ENCODE measurements at regions not wholly inside any gene's neighbourhood (a gene's known extent, or its start where the extent isn't known, plus 50 kb on each side); places are given as distances from the start of the nearest gene placed in this dataset.
"Not testable (repeated sequence)": the region's sequence is repeated elsewhere in the genome, so short reads cannot be mapped to it uniquely, and the experiment has no call there.

GRCh38 chr13:111629926-111630325 lies 309.5 kb downstream of the TEX29 start:
- DNase-seq (ENCODE audit: low spot score) (no peak), ATAC-seq (no peak)
- Mint-ChIP-seq H3K27me3 (ENCODE audit: insufficient read depth, low read depth, poor library complexity) (peaks cover 11% of the 10 kb centered on the region), H3K27ac (no peak overlapping the region), H3K36me3 (ENCODE audit: low read depth) (no peaks in the 10 kb centered on the region), H3K4me1 (peaks cover 30% of the 10 kb centered on the region), H3K4me3 (no peak overlapping the region), H3K9me3 (no peaks in the 10 kb centered on the region)
- H3K27ac ChIP-seq (ENCODE audit: low read depth): no peak overlapping the region
- H3K4me3 ChIP-seq: no peak overlapping the region
- H3K4me2 ChIP-seq: no peak overlapping the region
- H3K4me1 ChIP-seq (ENCODE audit: insufficient read depth): peaks cover 25% of the 10 kb centered on the region
- no peaks in the 10 kb centered on the region for H4K20me1 ChIP-seq (replicated peaks; ENCODE audit: insufficient read depth)
- TF ChIP-seq JUNB (IDR thresholded peaks at IDR 0.05; ENCODE audit: unreplicated experiment): no peak
- TF ChIP-seq, protein P1, sequence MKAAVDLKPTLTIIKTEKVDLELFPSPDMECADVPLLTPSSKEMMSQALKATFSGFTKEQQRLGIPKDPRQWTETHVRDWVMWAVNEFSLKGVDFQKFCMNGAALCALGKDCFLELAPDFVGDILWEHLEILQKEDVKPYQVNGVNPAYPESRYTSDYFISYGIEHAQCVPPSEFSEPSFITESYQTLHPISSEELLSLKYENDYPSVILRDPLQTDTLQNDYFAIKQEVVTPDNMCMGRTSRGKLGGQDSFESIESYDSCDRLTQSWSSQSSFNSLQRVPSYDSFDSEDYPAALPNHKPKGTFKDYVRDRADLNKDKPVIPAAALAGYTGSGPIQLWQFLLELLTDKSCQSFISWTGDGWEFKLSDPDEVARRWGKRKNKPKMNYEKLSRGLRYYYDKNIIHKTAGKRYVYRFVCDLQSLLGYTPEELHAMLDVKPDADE (IDR thresholded peaks at IDR 0.05): no peak
- TF ChIP-seq ZNF114 (CRISPR knock-in tag; IDR thresholded peaks at IDR 0.05): no peak
- TF ChIP-seq STAT1 (IDR thresholded peaks at IDR 0.05; ENCODE audit: unreplicated experiment): no peak
- no peak for TF ChIP-seq EZH2 (IDR thresholded peaks at IDR 0.05; ENCODE audit: low read depth, unreplicated experiment)
- TF ChIP-seq NANOG (IDR thresholded peaks at IDR 0.05; ENCODE audit: borderline replicate concordance): no peak
- peaks cover 4% of the 10 kb centered on the region; the same call in 1 of the 2 replicates for H3K9me2 ChIP-seq (ENCODE audit: insufficient read depth)
- H3K79me2 ChIP-seq (replicated peaks; ENCODE audit: insufficient read depth): no peaks in the 10 kb centered on the region
- no peaks in the 10 kb centered on the region for H3K36me3 ChIP-seq (ENCODE audit: insufficient read depth)
- no peaks in the 10 kb centered on the region for H3F3A ChIP-seq (replicated peaks; ENCODE audit: low read depth)
- H2AFZ ChIP-seq: no peak overlapping the region
- H3K27me3 ChIP-seq (ENCODE audit: insufficient read depth): no peaks in the 10 kb centered on the region

DNA sequence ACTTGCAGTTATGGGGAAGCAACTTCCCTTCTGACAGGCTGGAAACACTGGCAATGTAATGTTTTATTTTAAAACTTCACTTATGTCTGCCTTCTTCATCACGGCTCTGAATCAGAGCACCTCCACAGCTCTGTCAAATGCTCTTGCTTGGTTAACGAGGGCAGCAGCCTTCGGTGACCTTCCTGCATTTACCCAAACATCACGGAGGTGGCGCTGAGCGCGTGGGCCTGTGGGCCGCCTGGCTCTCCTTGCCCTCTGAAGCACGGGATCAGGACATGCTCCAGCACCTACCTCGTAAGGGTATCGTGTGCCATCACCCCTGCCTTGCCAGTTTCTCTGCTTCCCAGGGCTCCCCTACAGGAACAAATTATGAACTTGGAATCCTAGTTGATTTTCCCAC lies 310.0 kb downstream of the TEX29 start:
- peaks cover 11% of the 10 kb centered on the region for H3K27me3 Mint-ChIP-seq (ENCODE audit: insufficient read depth, low read depth, poor library complexity)
- H3K27ac Mint-ChIP-seq: no peak overlapping the region
- no peaks in the 10 kb centered on the region for H3F3A ChIP-seq (replicated peaks; ENCODE audit: low read depth)
- no peaks in the 10 kb centered on the region for H4K20me1 ChIP-seq (replicated peaks; ENCODE audit: insufficient read depth)
- H3K4me3 ChIP-seq: no peak overlapping the region
- no peak overlapping the region for H3K4me3 Mint-ChIP-seq
- H3K9me2 ChIP-seq (ENCODE audit: insufficient read depth): no peaks in the 10 kb centered on the region
- no peaks in the 10 kb centered on the region for H3K79me2 ChIP-seq (replicated peaks; ENCODE audit: insufficient read depth)
- peak; percentile 48 for ATAC-seq
- no peak overlapping the region for H2AFZ ChIP-seq
- no peaks in the 10 kb centered on the region for H3K27me3 ChIP-seq (ENCODE audit: insufficient read depth)
- TF ChIP-seq, protein P1 (IDR thresholded peaks at IDR 0.05): no peak
- TF ChIP-seq NANOG (IDR thresholded peaks at IDR 0.05; ENCODE audit: borderline replicate concordance): no peak
- TF ChIP-seq, protein P2, sequence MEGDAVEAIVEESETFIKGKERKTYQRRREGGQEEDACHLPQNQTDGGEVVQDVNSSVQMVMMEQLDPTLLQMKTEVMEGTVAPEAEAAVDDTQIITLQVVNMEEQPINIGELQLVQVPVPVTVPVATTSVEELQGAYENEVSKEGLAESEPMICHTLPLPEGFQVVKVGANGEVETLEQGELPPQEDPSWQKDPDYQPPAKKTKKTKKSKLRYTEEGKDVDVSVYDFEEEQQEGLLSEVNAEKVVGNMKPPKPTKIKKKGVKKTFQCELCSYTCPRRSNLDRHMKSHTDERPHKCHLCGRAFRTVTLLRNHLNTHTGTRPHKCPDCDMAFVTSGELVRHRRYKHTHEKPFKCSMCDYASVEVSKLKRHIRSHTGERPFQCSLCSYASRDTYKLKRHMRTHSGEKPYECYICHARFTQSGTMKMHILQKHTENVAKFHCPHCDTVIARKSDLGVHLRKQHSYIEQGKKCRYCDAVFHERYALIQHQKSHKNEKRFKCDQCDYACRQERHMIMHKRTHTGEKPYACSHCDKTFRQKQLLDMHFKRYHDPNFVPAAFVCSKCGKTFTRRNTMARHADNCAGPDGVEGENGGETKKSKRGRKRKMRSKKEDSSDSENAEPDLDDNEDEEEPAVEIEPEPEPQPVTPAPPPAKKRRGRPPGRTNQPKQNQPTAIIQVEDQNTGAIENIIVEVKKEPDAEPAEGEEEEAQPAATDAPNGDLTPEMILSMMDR (conservative IDR thresholded peaks at IDR 0.05; ENCODE audit: low read depth in 2 of 2): peak; percentile 31 to 64; a peak in 3 of 4 replicates
- H3K36me3 ChIP-seq (ENCODE audit: insufficient read depth): no peaks in the 10 kb centered on the region
- peaks cover 34% of the 10 kb centered on the region for H3K4me1 Mint-ChIP-seq
- H3K9me3 Mint-ChIP-seq: no peaks in the 10 kb centered on the region
- no peak overlapping the region for H3K4me2 ChIP-seq
- peak; percentile 51 for DNase-seq (ENCODE audit: low spot score)
- H3K4me1 ChIP-seq (ENCODE audit: insufficient read depth): peaks cover 29% of the 10 kb centered on the region
- no peak overlapping the region for H3K27ac ChIP-seq (ENCODE audit: low read depth)
- H3K36me3 Mint-ChIP-seq (ENCODE audit: low read depth): no peaks in the 10 kb centered on the region

DNA sequence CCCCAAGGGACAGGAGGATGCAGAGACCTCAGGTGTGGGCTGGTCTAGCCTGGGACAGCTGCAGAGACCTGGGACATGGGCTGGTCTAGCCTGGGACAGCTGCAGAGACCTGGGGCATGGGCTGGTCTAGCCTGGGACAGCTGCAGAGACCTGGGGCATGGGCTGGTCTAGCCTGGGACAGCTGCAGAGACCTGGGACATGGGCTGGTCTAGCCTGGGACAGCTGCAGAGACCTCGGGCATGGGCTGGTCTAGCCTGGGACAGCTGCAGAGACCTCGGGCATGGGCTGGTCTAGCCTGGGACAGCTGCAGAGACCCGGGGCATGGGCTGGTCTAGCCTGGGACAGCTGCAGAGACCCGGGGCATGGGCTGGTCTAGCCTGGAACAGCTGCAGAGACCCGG lies 310.8 kb downstream of the TEX29 start:
- peaks cover 11% of the 10 kb centered on the region for H3K27me3 Mint-ChIP-seq (ENCODE audit: insufficient read depth, low read depth, poor library complexity)

More for the DNA sequence above, 310.8 kb downstream of the TEX29 start:
- not testable (repeated sequence) for H3K36me3 Mint-ChIP-seq (ENCODE audit: low read depth); H2AFZ ChIP-seq; H3K4me3 ChIP-seq; H3K79me2 ChIP-seq (replicated peaks; ENCODE audit: insufficient read depth); H3K9me3 Mint-ChIP-seq; H3K27ac Mint-ChIP-seq; H3K27me3 ChIP-seq (ENCODE audit: insufficient read depth); H3F3A ChIP-seq (replicated peaks; ENCODE audit: low read depth); H3K4me3 Mint-ChIP-seq; ATAC-seq; H3K36me3 ChIP-seq (ENCODE audit: insufficient read depth); H4K20me1 ChIP-seq (replicated peaks; ENCODE audit: insufficient read depth); H3K9me2 ChIP-seq (ENCODE audit: insufficient read depth); DNase-seq (ENCODE audit: low spot score); H3K27ac ChIP-seq (ENCODE audit: low read depth); H3K4me2 ChIP-seq
- H3K4me1 ChIP-seq (ENCODE audit: insufficient read depth): peaks cover 33% of the 10 kb centered on the region
- H3K4me1 Mint-ChIP-seq: peaks cover 40% of the 10 kb centered on the region

All from GM23338 (cell line).